HCT116 (cell line): ENCODE measurements at regions not wholly inside any gene's neighbourhood (a gene's known extent, or its start where the extent isn't known, plus 50 kb on each side); places are given as distances from the start of the nearest gene placed in this dataset.

ENCODE experiments used
- ATAC-seq: fragments of 200-7000 bp; cut with Tn5 transposase; 2 replicates; pipeline ENCODE4 v1.9.1; 2020; ENCODE audit warnings: mild to moderate bottlenecking, moderate library complexity
- BruUV-seq: library from RNA; stranded (reverse); fragments of 400-500 nt; replicated peaks from 2 replicates; lab custom pipeline; 2021; lab: Mats Ljungman, UMichigan
- CTCF ChIA-PET: fragments of 300-600 bp; sonication (Branson Sonifier 250); formaldehyde crosslinking; loops from one replicate; lab custom pipeline; 2021; ENCODE audit warnings: antibody characterized with exemption; lab: Charles Lee
- POLR2A ChIA-PET: fragments of 300-600, 350-600 bp; sonication (Branson Sonifier 250); formaldehyde crosslinking; loops from one replicate; lab custom pipeline; 2021; ENCODE audit warnings: antibody characterized with exemption; lab: Charles Lee
- RAD21 ChIA-PET, 2 experiments: fragments of 300-600 bp; sonication (Branson Sonifier 250); formaldehyde crosslinking; loops; one replicate each; lab custom pipeline; 2023; ENCODE audit warnings: low total read pairs in 2 of 2; ENCODE audit not compliant: uncharacterized antibody in 2 of 2, unreplicated experiment in 2 of 2, low non-redundant PET in 1 of 2; lab: Charles Lee
- DNase-seq: peaks from one replicate; pipeline ENCODE4 v3.0.0-alpha.2; 2010; ENCODE audit warnings: low read depth, low spot score
- H2AFZ ChIP-seq: fragments of 200-600 bp; shearing (Covaris generic), sonication (generic); 2 replicates; pipeline ENCODE4 v1.6.1; 2017; ENCODE audit warnings: low read depth, mixed run types, mixed read lengths, antibody characterized with exemption, low read length; ENCODE audit not compliant: poor library complexity, severe bottlenecking
- H3K27ac ChIP-seq: 2 replicates; pipeline ENCODE4 v1.5.1; 2012; ENCODE audit warnings: low read depth, low read length
- H3K27me3 ChIP-seq: fragments of 200-600 bp; sonication (generic); 2 replicates; pipeline ENCODE4 v1.6.1; 2016; ENCODE audit warnings: mixed run types, low read length, mixed read lengths; ENCODE audit not compliant: insufficient read depth
- H3K36me3 ChIP-seq, 2 experiments: fragments of 200-500 bp in 1 of 2; fragments of 200-600 bp in 1 of 2; sonication (Bioruptor generic) in 1 of 2; sonication (generic) in 1 of 2; 2 replicates each; pipeline versions ENCODE4 v1.5.1 to v1.6.1; 2014 to 2016; ENCODE audit warnings: low read length in 2 of 2, inconsistent platforms in 1 of 2, mixed read lengths in 1 of 2, mixed run types in 1 of 2; ENCODE audit not compliant: insufficient read depth in 2 of 2, control insufficient read depth in 1 of 2
- H3K4me1 ChIP-seq, 2 experiments: fragments of 200-600 bp in 1 of 2; sonication (generic) in 1 of 2; 2 replicates each; pipeline versions ENCODE4 v1.5.1 to v1.6.1; 2012 to 2017; ENCODE audit warnings: low read length in 2 of 2, inconsistent platforms in 1 of 2, mild to moderate bottlenecking in 1 of 2, mixed read lengths in 1 of 2, mixed run types in 1 of 2, moderate library complexity in 1 of 2; ENCODE audit not compliant: insufficient read depth in 2 of 2, control insufficient read depth in 1 of 2
- H3K4me2 ChIP-seq: fragments of 200-600 bp; sonication (generic); 2 replicates; pipeline ENCODE4 v1.6.1; 2017; ENCODE audit warnings: mixed run types, low read length, mixed read lengths
- H3K4me3 ChIP-seq, 2 experiments: fragments of 200-600 bp in 1 of 2; sonication (generic) in 1 of 2; replicated peaks in 1 of 2; 2 replicates each; pipeline ENCODE4 v1.5.1; 2011 to 2016; ENCODE audit warnings: low read length in 2 of 2, control low read depth in 1 of 2, low read depth in 1 of 2, mild to moderate bottlenecking in 1 of 2, mixed read lengths in 1 of 2, mixed run types in 1 of 2
- H3K79me2 ChIP-seq: fragments of 200-600 bp; sonication (generic); 2 replicates; pipeline ENCODE4 v1.6.1; 2017; ENCODE audit warnings: mild to moderate bottlenecking, mixed run types, low read length, moderate library complexity, mixed read lengths; ENCODE audit not compliant: insufficient read depth
- H3K9ac ChIP-seq: fragments of 200-600 bp; sonication (generic); 2 replicates; pipeline ENCODE4 v1.6.1; 2016; ENCODE audit warnings: low read length, mixed read lengths
- H3K9me2 ChIP-seq: fragments of 200-600 bp; sonication (generic), shearing (Covaris generic); 2 replicates; pipeline ENCODE4 v1.6.1; 2017; ENCODE audit warnings: mixed run types, mild to moderate bottlenecking, moderate library complexity; ENCODE audit not compliant: insufficient read depth
- H3K9me3 ChIP-seq, 2 experiments: fragments of 200-500 bp in 1 of 2; fragments of 200-600 bp in 1 of 2; sonication (Bioruptor generic) in 1 of 2; sonication (generic) in 1 of 2; 2 replicates each; pipeline ENCODE4 v1.6.1; 2014 to 2017; ENCODE audit warnings: low read length in 2 of 2, mixed read lengths in 2 of 2, inconsistent platforms in 1 of 2, low read depth in 1 of 2, mild to moderate bottlenecking in 1 of 2, mixed run types in 1 of 2, moderate library complexity in 1 of 2; ENCODE audit not compliant: control insufficient read depth in 1 of 2, insufficient read depth in 1 of 2
- H4K20me1 ChIP-seq: fragments of 200-600 bp; sonication (generic), shearing (Covaris generic); 2 replicates; pipeline ENCODE4 v1.6.1; 2017; ENCODE audit warnings: mixed run types, mild to moderate bottlenecking, moderate library complexity; ENCODE audit not compliant: insufficient read depth
- ATF3 ChIP-seq: IDR thresholded peaks from 2 replicates; pipeline ENCODE4 v1.6.1; 2012
- CBX3 ChIP-seq: IDR thresholded peaks from 2 replicates; pipeline ENCODE4 v1.6.1; 2012; ENCODE audit warnings: low read depth
- CEBPB ChIP-seq: IDR thresholded peaks from 2 replicates; pipeline ENCODE4 v1.6.1; 2012; ENCODE audit warnings: low read depth
- CTCF ChIP-seq, 3 experiments: fragments of 200-600 bp in 1 of 3; sonication (generic) in 1 of 3; IDR thresholded peaks in 2 of 3; conservative IDR thresholded peaks in 1 of 3; 2 replicates each; pipeline ENCODE4 v1.5.1; 2012 to 2017; ENCODE audit warnings: low read depth in 2 of 3, low read length in 2 of 3, antibody characterized with exemption in 1 of 3, borderline replicate concordance in 1 of 3, control low read depth in 1 of 3, mild to moderate bottlenecking in 1 of 3, mixed read lengths in 1 of 3, mixed run types in 1 of 3, moderate library complexity in 1 of 3; ENCODE audit not compliant: insufficient read depth in 1 of 3
- EGR1 ChIP-seq: IDR thresholded peaks from 2 replicates; pipeline ENCODE4 v1.6.1; 2012; ENCODE audit warnings: low read depth
- ELF1 ChIP-seq: IDR thresholded peaks from 2 replicates; pipeline ENCODE4 v1.6.1; 2012; ENCODE audit warnings: low read depth, borderline replicate concordance
- EZH2 ChIP-seq: fragments of 200-600 bp; sonication (generic); IDR thresholded peaks from 2 replicates; pipeline ENCODE4 v1.6.1; 2017; ENCODE audit warnings: antibody characterized with exemption, mixed run types
- EZH2phosphoT487 ChIP-seq: fragments of 200-600 bp; IDR thresholded peaks from 2 replicates; pipeline ENCODE4 v1.6.1; 2018; ENCODE audit warnings: antibody characterized with exemption, borderline replicate concordance
- FOSL1 ChIP-seq: IDR thresholded peaks from 2 replicates; pipeline ENCODE4 v1.6.1; 2012; ENCODE audit warnings: low read depth
- JUND ChIP-seq: IDR thresholded peaks from 2 replicates; pipeline ENCODE4 v1.6.1; 2012
- MAX ChIP-seq: IDR thresholded peaks from 2 replicates; pipeline ENCODE4 v1.6.1; 2012
- POLR2A ChIP-seq: IDR thresholded peaks from 2 replicates; pipeline ENCODE4 v1.7.0; 2011; ENCODE audit warnings: borderline replicate concordance; ENCODE audit not compliant: insufficient read depth, insufficient read length; ENCODE audit errors: extremely low read depth
- REST ChIP-seq: IDR thresholded peaks from 2 replicates; pipeline ENCODE4 v1.6.1; 2012; ENCODE audit warnings: low read depth
- SRF ChIP-seq: IDR thresholded peaks from 2 replicates; pipeline ENCODE4 v1.6.1; 2012; ENCODE audit warnings: low read depth
- YY1 ChIP-seq: IDR thresholded peaks from 2 replicates; pipeline ENCODE4 v1.6.1; 2011; ENCODE audit warnings: low read length, low read depth, moderate library complexity, mild to moderate bottlenecking; ENCODE audit not compliant: insufficient replicate concordance; ENCODE audit errors: extremely low read depth
- ZFX ChIP-seq: fragments of 450-650 bp; IDR thresholded peaks from 2 replicates; pipeline ENCODE4 v1.6.1; 2017
- ZNF274 ChIP-seq: fragments of 200-500 bp; sonication (Bioruptor generic); IDR thresholded peaks from 2 replicates; pipeline ENCODE4 v1.6.1; 2014; ENCODE audit warnings: mild to moderate bottlenecking, low read depth, low read length, inconsistent platforms
- intact Hi-C: fragments of 100-400 bp; cut with micrococcal nuclease; formaldehyde crosslinking; loops from 2 replicates; pipeline ENCODE4 v1.10.0; 2022

- no peaks in the 10 kb centered on the region for H3K9me2 ChIP-seq
- no peak overlapping the region for H2AFZ ChIP-seq
- no TSS peak for BruUV-seq
- H3K4me3 ChIP-seq: no peak overlapping the region
- DNase-seq (no peak), ATAC-seq (no peak)
- peaks cover 9% of the 10 kb centered on the region; the same call in 1 of the 2 replicates for H3K27me3 ChIP-seq
- no peak overlapping the region for H3K9ac ChIP-seq
- ChIA-PET POLR2A (no interaction called here), CTCF (no interaction called here), RAD21 (no interaction called here)
- no peaks in the 10 kb centered on the region for H4K20me1 ChIP-seq
- no peak overlapping the region for H3K27ac ChIP-seq
- H3K4me1 ChIP-seq: no peaks in the 10 kb centered on the region
- TF ChIP-seq EZH2phosphoT487: no peak
- no peaks in the 10 kb centered on the region for H3K9me3 ChIP-seq
- intact Hi-C loops: no loop called here
- H3K4me2 ChIP-seq: no peak overlapping the region
- H3K36me3 ChIP-seq: no peaks in the 10 kb centered on the region
- H3K79me2 ChIP-seq: no peaks in the 10 kb centered on the region
Measured at GRCh38 chr20:54398814-54399213, 76.6 kb upstream of the DOK5 start.

- peaks cover 42% of the 10 kb centered on the region for H3K27me3 ChIP-seq
- H4K20me1 ChIP-seq: no peaks in the 10 kb centered on the region
- no peaks in the 10 kb centered on the region for H3K4me1 ChIP-seq
- no peak overlapping the region for H3K4me2 ChIP-seq
- CTCF ChIA-PET: no interaction called here
- RAD21 ChIA-PET: no interaction called here
- ATAC-seq: no peak
- no TSS peak for BruUV-seq
- H3K79me2 ChIP-seq: no peaks in the 10 kb centered on the region
- no peaks in the 10 kb centered on the region for H3K9me2 ChIP-seq
- DNase-seq: no peak
- no peak overlapping the region for H3K27ac ChIP-seq
- H3K9ac ChIP-seq: no peak overlapping the region
- no peak overlapping the region for H3K4me3 ChIP-seq
- no peak for TF ChIP-seq CTCF (IDR thresholded peaks at IDR 0.05 in 2 of 3, conservative IDR thresholded peaks at IDR 0.05 in 1 of 3; ENCODE audit: borderline replicate concordance in 1 of 3, insufficient read depth in 1 of 3, low read depth in 2 of 3, low read length in 2 of 3)
- TF ChIP-seq ATF3: no peak
- TF ChIP-seq MAX: no peak
- no peak for TF ChIP-seq REST
- no peak for TF ChIP-seq JUND
- TF ChIP-seq EZH2phosphoT487: no peak
- TF ChIP-seq ELF1: no peak
- no peak for TF ChIP-seq SRF
- no peak for TF ChIP-seq YY1
- TF ChIP-seq ZFX: no peak
- no peak for TF ChIP-seq CBX3
- no peak for TF ChIP-seq POLR2A
- TF ChIP-seq EGR1: no peak
- TF ChIP-seq ZNF274: no peak
- TF ChIP-seq FOSL1: no peak
- no peak for TF ChIP-seq CEBPB
- no peak for TF ChIP-seq EZH2
- H3K9me3 ChIP-seq: no peaks in the 10 kb centered on the region
- no peak overlapping the region for H2AFZ ChIP-seq
- intact Hi-C loops: no loop called here
- POLR2A ChIA-PET: no interaction called here
- H3K36me3 ChIP-seq: no peaks in the 10 kb centered on the region
Measured at GRCh38 chr20:54405540-54405939, 69.9 kb upstream of the DOK5 start.
